ENCODE measurements at regions not wholly inside any gene's neighbourhood (a gene's known extent, or its start where the extent isn't known, plus 50 kb on each side); places are given as distances from the start of the nearest gene placed in this dataset.

GRCh38 chr2:129092956-129093355 is 774.3 kb upstream of the HS6ST1 start:
- no peak overlapping the region for H3K27ac ChIP-seq
- H3K4me3 ChIP-seq, result no peak overlapping the region
- no peak for DNase-seq
- WGBS, 3 donors, result 53 to 66% (median 56%) methylated on average over 5 of the region's 5 CpGs
- H3K4me1 ChIP-seq (ENCODE audit: insufficient read depth), result no peaks in the 10 kb centered on the region
- intact Hi-C loops (cut with DNase I), result no loop called here
- H3K27me3 ChIP-seq, result no peaks in the 10 kb centered on the region
- H3K9me3 ChIP-seq, result no peaks in the 10 kb centered on the region
- H3K36me3 ChIP-seq, result no peaks in the 10 kb centered on the region
- TF ChIP-seq CTCF (IDR thresholded peaks at IDR 0.05) (no peak), POLR2A (IDR thresholded peaks at IDR 0.05) (no peak), EP300 (IDR thresholded peaks at IDR 0.05) (no peak)

GRCh38 chr2:129101186-129101585 is 782.5 kb upstream of the HS6ST1 start:
- TF ChIP-seq EP300 (IDR thresholded peaks at IDR 0.05) (no peak), CTCF (IDR thresholded peaks at IDR 0.05) (no peak), POLR2A (IDR thresholded peaks at IDR 0.05) (no peak)
- no peaks in the 10 kb centered on the region for H3K27me3 ChIP-seq
- intact Hi-C loops (cut with DNase I), result no loop called here
- H3K27ac ChIP-seq, result no peak overlapping the region
- no peak overlapping the region for H3K4me3 ChIP-seq
- H3K36me3 ChIP-seq, result no peaks in the 10 kb centered on the region
- H3K9me3 ChIP-seq, result no peaks in the 10 kb centered on the region
- no peak for DNase-seq
- no peaks in the 10 kb centered on the region for H3K4me1 ChIP-seq (ENCODE audit: insufficient read depth)
- 44 to 68% (median 48%) methylated on average over 2 of the region's 2 CpGs for WGBS, 3 donors

GRCh38 chr2:129103936-129104878 is 785.5 kb upstream of the HS6ST1 start:
- H3K4me1 ChIP-seq (ENCODE audit: insufficient read depth), result no peaks in the 10 kb centered on the region
- no peak overlapping the region for H3K27ac ChIP-seq
- 82 to 84% (median 83%) methylated on average over 13 of the region's 13 CpGs for WGBS, 3 donors
- DNase-seq, result no peak
- no peak overlapping the region for H3K4me3 ChIP-seq
- H3K27me3 ChIP-seq, result no peaks in the 10 kb centered on the region
- intact Hi-C loops (cut with DNase I), result no loop called here
- H3K9me3 ChIP-seq, result no peaks in the 10 kb centered on the region
- no peaks in the 10 kb centered on the region for H3K36me3 ChIP-seq
- no peak for TF ChIP-seq EP300 (IDR thresholded peaks at IDR 0.05)
- no peak for TF ChIP-seq CTCF (IDR thresholded peaks at IDR 0.05)
- no peak for TF ChIP-seq POLR2A (IDR thresholded peaks at IDR 0.05)

GRCh38 chr2:129112181-129112580 is 793.5 kb upstream of the HS6ST1 start:
- no peak for DNase-seq
- H3K4me3 ChIP-seq, result no peak overlapping the region
- WGBS, 3 donors, result 95% methylated on average over 6 of the region's 6 CpGs
- no peak for TF ChIP-seq CTCF (IDR thresholded peaks at IDR 0.05)
- no peak for TF ChIP-seq EP300 (IDR thresholded peaks at IDR 0.05)
- TF ChIP-seq POLR2A (IDR thresholded peaks at IDR 0.05), result no peak
- intact Hi-C loops (cut with DNase I), result no loop called here
- H3K9me3 ChIP-seq, result no peaks in the 10 kb centered on the region
- no peaks in the 10 kb centered on the region for H3K27me3 ChIP-seq
- no peak overlapping the region for H3K27ac ChIP-seq
- no peaks in the 10 kb centered on the region for H3K4me1 ChIP-seq (ENCODE audit: insufficient read depth)
- no peaks in the 10 kb centered on the region for H3K36me3 ChIP-seq

All from ovary (tissue), 7 donors.